ENCODE measurements at regions not wholly inside any gene's neighbourhood (a gene's known extent, or its start where the extent isn't known, plus 50 kb on each side); places are given as distances from the start of the nearest gene placed in this dataset.

DNA sequence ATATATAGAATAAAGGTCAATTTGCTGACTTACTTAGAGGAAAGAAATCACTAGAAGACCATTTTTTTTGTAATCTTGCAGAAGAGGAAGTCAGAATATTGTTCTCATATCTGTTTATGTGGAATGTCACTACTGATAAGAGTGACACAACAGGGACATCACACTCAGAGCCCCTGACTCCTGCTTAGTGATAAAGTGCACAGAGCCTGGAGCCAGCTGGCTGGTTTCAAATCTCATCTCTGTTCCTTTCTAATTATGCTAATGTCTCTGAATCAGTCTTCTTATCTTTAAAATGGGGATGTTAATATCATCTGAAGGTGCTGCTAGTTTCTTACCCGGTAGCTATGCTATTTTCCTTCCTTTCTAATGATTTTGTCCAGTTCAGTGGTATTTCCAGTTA, 58.6 kb upstream of the LIFR start:
- TF ChIP-seq, protein P1, sequence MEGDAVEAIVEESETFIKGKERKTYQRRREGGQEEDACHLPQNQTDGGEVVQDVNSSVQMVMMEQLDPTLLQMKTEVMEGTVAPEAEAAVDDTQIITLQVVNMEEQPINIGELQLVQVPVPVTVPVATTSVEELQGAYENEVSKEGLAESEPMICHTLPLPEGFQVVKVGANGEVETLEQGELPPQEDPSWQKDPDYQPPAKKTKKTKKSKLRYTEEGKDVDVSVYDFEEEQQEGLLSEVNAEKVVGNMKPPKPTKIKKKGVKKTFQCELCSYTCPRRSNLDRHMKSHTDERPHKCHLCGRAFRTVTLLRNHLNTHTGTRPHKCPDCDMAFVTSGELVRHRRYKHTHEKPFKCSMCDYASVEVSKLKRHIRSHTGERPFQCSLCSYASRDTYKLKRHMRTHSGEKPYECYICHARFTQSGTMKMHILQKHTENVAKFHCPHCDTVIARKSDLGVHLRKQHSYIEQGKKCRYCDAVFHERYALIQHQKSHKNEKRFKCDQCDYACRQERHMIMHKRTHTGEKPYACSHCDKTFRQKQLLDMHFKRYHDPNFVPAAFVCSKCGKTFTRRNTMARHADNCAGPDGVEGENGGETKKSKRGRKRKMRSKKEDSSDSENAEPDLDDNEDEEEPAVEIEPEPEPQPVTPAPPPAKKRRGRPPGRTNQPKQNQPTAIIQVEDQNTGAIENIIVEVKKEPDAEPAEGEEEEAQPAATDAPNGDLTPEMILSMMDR (IDR thresholded peaks at IDR 0.05): no peak
- TF ChIP-seq POLR2AphosphoS5 (IDR thresholded peaks at IDR 0.05): no peak
- TF ChIP-seq POLR2A (IDR thresholded peaks at IDR 0.05): no peak
- no peak for TF ChIP-seq EP300 (IDR thresholded peaks at IDR 0.05)
